Mesenchymal stem cell (in vitro differentiated cells and primary cell): ENCODE measurements at regions not wholly inside any gene's neighbourhood (a gene's known extent, or its start where the extent isn't known, plus 50 kb on each side); places are given as distances from the start of the nearest gene placed in this dataset.

ENCODE experiments used
- DNase-seq: peaks from one replicate; pipeline ENCODE4 v3.0.0-alpha.2; 2013
- H2AFZ ChIP-seq: one replicate; pipeline ENCODE4 v1.6.1; 2013; ENCODE audit warnings: low read depth, mild to moderate bottlenecking, control low read depth, inconsistent platforms, low read length, moderate library complexity
- H2AK5ac ChIP-seq: 2 replicates; pipeline ENCODE4 v1.6.1; 2013; ENCODE audit warnings: low read length, moderate library complexity, mild to moderate bottlenecking, inconsistent platforms; ENCODE audit not compliant: severe bottlenecking
- H2BK120ac ChIP-seq: one replicate; pipeline ENCODE4 v1.6.1; 2013; ENCODE audit warnings: low read depth, mild to moderate bottlenecking, inconsistent platforms, low read length, moderate library complexity
- H2BK12ac ChIP-seq, 2 experiments: one replicate each; pipeline ENCODE4 v1.6.1; 2013; ENCODE audit warnings: inconsistent platforms in 2 of 2, low read length in 2 of 2, mild to moderate bottlenecking in 2 of 2, moderate library complexity in 2 of 2, control low read depth in 1 of 2
- H2BK15ac ChIP-seq: one replicate; pipeline ENCODE4 v1.6.1; 2013; ENCODE audit warnings: mild to moderate bottlenecking, low read depth, inconsistent platforms; ENCODE audit not compliant: poor library complexity, severe bottlenecking
- H2BK5ac ChIP-seq: 2 replicates; pipeline ENCODE4 v1.6.1; 2013; ENCODE audit warnings: low read depth, mild to moderate bottlenecking, low read length, control low read depth, inconsistent platforms; ENCODE audit not compliant: poor library complexity, severe bottlenecking
- H3K14ac ChIP-seq, 2 experiments: one replicate each; pipeline ENCODE4 v1.6.1; 2013; ENCODE audit warnings: inconsistent platforms in 2 of 2, low read length in 2 of 2, control low read depth in 1 of 2, mild to moderate bottlenecking in 1 of 2, moderate library complexity in 1 of 2
- H3K18ac ChIP-seq, 2 experiments: one replicate each; pipeline ENCODE4 v1.6.1; 2013; ENCODE audit warnings: inconsistent platforms in 2 of 2, low read length in 2 of 2, control low read depth in 1 of 2, low read depth in 1 of 2, mild to moderate bottlenecking in 1 of 2
- H3K23ac ChIP-seq, 2 experiments: one replicate each; pipeline ENCODE4 v1.6.1; 2013; ENCODE audit warnings: inconsistent platforms in 2 of 2, low read length in 2 of 2, mild to moderate bottlenecking in 2 of 2, moderate library complexity in 2 of 2, control low read depth in 1 of 2
- H3K27ac ChIP-seq: 2 replicates; pipeline ENCODE4 v1.5.1; 2013; ENCODE audit warnings: mild to moderate bottlenecking, moderate library complexity, low read length, control low read depth, inconsistent platforms; ENCODE audit not compliant: poor library complexity, severe bottlenecking
- H3K27me3 ChIP-seq, 2 experiments: 2 replicates each; pipeline versions ENCODE4 v1.6.1 to v1.7.0; 2013; ENCODE audit warnings: low read length in 2 of 2, mild to moderate bottlenecking in 2 of 2, moderate library complexity in 2 of 2, control low read depth in 1 of 2, inconsistent platforms in 1 of 2; ENCODE audit not compliant: control insufficient read depth in 1 of 2, insufficient read depth in 1 of 2
- H3K36me3 ChIP-seq, 2 experiments: 2 replicates each; pipeline versions ENCODE4 v1.6.1 to v1.7.0; 2013; ENCODE audit warnings: low read length in 2 of 2, control low read depth in 1 of 2, inconsistent platforms in 1 of 2, low read depth in 1 of 2, mild to moderate bottlenecking in 1 of 2; ENCODE audit not compliant: insufficient read depth in 2 of 2, control insufficient read depth in 1 of 2
- H3K4ac ChIP-seq, 2 experiments: one replicate each; pipeline ENCODE4 v1.6.1; 2013; ENCODE audit warnings: inconsistent platforms in 2 of 2, low read length in 2 of 2, mild to moderate bottlenecking in 2 of 2, moderate library complexity in 2 of 2, control low read depth in 1 of 2, low read depth in 1 of 2
- H3K4me1 ChIP-seq: 2 replicates; pipeline ENCODE4 v1.6.1; 2013; ENCODE audit warnings: low read depth, low read length, control low read depth; ENCODE audit not compliant: control insufficient read depth, insufficient read depth
- H3K4me2 ChIP-seq: 2 replicates; pipeline ENCODE4 v1.6.1; 2013; ENCODE audit warnings: low read length, mild to moderate bottlenecking, inconsistent platforms; ENCODE audit not compliant: poor library complexity, severe bottlenecking
- H3K4me3 ChIP-seq, 2 experiments: 2 replicates each; pipeline versions ENCODE4 v1.5.1 to v1.7.0; 2013; ENCODE audit warnings: low read length in 2 of 2, mild to moderate bottlenecking in 2 of 2, control low read depth in 1 of 2, low read depth in 1 of 2; ENCODE audit not compliant: insufficient read depth in 1 of 2
- H3K79me1 ChIP-seq: replicated peaks from 2 replicates; pipeline ENCODE4 v1.6.1; 2013; ENCODE audit warnings: mild to moderate bottlenecking, control low read depth, low read length, inconsistent platforms; ENCODE audit not compliant: poor library complexity, severe bottlenecking
- H3K9ac ChIP-seq: 2 replicates; pipeline ENCODE4 v1.7.0; 2013; ENCODE audit warnings: mild to moderate bottlenecking, low read length, moderate library complexity
- H3K9me3 ChIP-seq: 2 replicates; pipeline ENCODE4 v1.7.0; 2013; ENCODE audit warnings: mild to moderate bottlenecking, low read length; ENCODE audit not compliant: control insufficient read depth
- H4K8ac ChIP-seq: one replicate; pipeline ENCODE4 v1.6.1; 2013; ENCODE audit warnings: inconsistent platforms, mild to moderate bottlenecking, low read length, moderate library complexity
- H4K91ac ChIP-seq: one replicate; pipeline ENCODE4 v1.6.1; 2013; ENCODE audit warnings: mild to moderate bottlenecking, low read length, inconsistent platforms
- WGBS: methylation state at CpG from one replicate; pipeline ENCODE4 v1.1.7; 2013; ENCODE audit warnings: mixed read lengths; 5-methylcytosine and 5-hydroxymethylcytosine counted together

DNA sequence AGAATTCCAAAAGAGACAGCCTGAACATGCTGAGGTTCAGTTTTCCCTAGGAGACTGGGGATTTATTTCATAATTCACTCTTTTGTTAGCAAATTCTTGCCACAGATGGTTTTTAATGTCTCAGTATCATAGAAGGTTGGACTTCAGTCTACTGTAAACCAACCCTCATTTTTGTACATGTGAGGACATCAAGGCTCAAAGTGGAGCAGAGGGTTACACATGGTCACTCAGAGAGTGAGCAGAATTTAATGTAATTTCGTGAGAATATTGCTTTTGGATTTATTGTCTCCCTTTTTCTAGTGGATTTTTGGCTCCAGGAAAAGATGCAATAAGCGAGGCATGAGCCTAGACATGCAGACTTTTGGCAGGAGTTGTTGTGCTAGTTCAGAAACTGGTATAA lies 210.8 kb upstream of the JUN start:
- Histone ChIP-seq H3K18ac (no peak overlapping the region), H2BK120ac (no peak overlapping the region), H2BK12ac (no peak overlapping the region), H3K36me3 (no peaks in the 10 kb centered on the region), H2BK15ac (no peak overlapping the region), H3K79me1 (no peaks in the 10 kb centered on the region), H3K9ac (no peak overlapping the region), H3K14ac (no peak overlapping the region), H3K4ac (no peak overlapping the region), H2AFZ (no peak overlapping the region), H3K4me3 (no peak overlapping the region), H3K4me1 (no peaks in the 10 kb centered on the region), H3K9me3 (no peaks in the 10 kb centered on the region), H2BK5ac (no peak overlapping the region), H4K8ac (no peak overlapping the region), H3K27ac (no peak overlapping the region), H3K4me2 (no peak overlapping the region), H3K23ac (no peak overlapping the region), H2AK5ac (no peak overlapping the region), H4K91ac (no peak overlapping the region), H3K27me3 (no peaks in the 10 kb centered on the region)
- DNase-seq = no peak
- WGBS = 84% methylated on average over 2 of the region's 2 CpGs

GRCh38 chr1:58996341-58997059 lies 212.7 kb upstream of the JUN start:
- H3K14ac ChIP-seq = no peak overlapping the region
- H3K79me1 ChIP-seq = no peaks in the 10 kb centered on the region
- no peak overlapping the region for H3K23ac ChIP-seq
- H3K4ac ChIP-seq = no peak overlapping the region
- no peak overlapping the region for H2AK5ac ChIP-seq
- no peak overlapping the region for H3K4me3 ChIP-seq
- peaks cover 4% of the 10 kb centered on the region for H3K4me1 ChIP-seq
- H3K18ac ChIP-seq = no peak overlapping the region
- no peak overlapping the region for H2AFZ ChIP-seq
- H3K4me2 ChIP-seq = no peak overlapping the region
- no peak overlapping the region for H2BK12ac ChIP-seq
- H4K91ac ChIP-seq = no peak overlapping the region
- H2BK5ac ChIP-seq = no peak overlapping the region
- no peaks in the 10 kb centered on the region for H3K27me3 ChIP-seq
- no peak overlapping the region for H3K27ac ChIP-seq
- H3K9me3 ChIP-seq = no peaks in the 10 kb centered on the region
- no peaks in the 10 kb centered on the region for H3K36me3 ChIP-seq
- H2BK120ac ChIP-seq = no peak overlapping the region
- no peak for DNase-seq
- no peak overlapping the region for H3K9ac ChIP-seq
- no CpG with 5 or more reads among the region's 2 CpGs for WGBS
- no peak overlapping the region for H4K8ac ChIP-seq
- no peak overlapping the region for H2BK15ac ChIP-seq

GRCh38 chr1:58997060-58997411 lies 213.2 kb upstream of the JUN start:
- H3K23ac ChIP-seq = no peak overlapping the region
- H4K8ac ChIP-seq = no peak overlapping the region
- H3K4ac ChIP-seq = no peak overlapping the region
- no peak overlapping the region for H3K4me3 ChIP-seq
- no peak overlapping the region for H2BK15ac ChIP-seq
- no peak overlapping the region for H2BK12ac ChIP-seq
- WGBS = 92% methylated on average over 1 of the region's 1 CpG
- no peaks in the 10 kb centered on the region for H3K79me1 ChIP-seq
- H2AFZ ChIP-seq = no peak overlapping the region
- no peaks in the 10 kb centered on the region for H3K36me3 ChIP-seq
- no peaks in the 10 kb centered on the region for H3K27me3 ChIP-seq
- no peak for DNase-seq
- no peak overlapping the region for H3K18ac ChIP-seq
- H4K91ac ChIP-seq = no peak overlapping the region
- no peak overlapping the region for H3K14ac ChIP-seq
- no peak overlapping the region for H3K27ac ChIP-seq
- H3K4me1 ChIP-seq = peaks cover 4% of the 10 kb centered on the region
- H3K9ac ChIP-seq = no peak overlapping the region
- H3K4me2 ChIP-seq = no peak overlapping the region
- H2BK5ac ChIP-seq = no peak overlapping the region
- H3K9me3 ChIP-seq = no peaks in the 10 kb centered on the region
- H2AK5ac ChIP-seq = peak overlapping the region; percentile 36
- H2BK120ac ChIP-seq = no peak overlapping the region

DNA sequence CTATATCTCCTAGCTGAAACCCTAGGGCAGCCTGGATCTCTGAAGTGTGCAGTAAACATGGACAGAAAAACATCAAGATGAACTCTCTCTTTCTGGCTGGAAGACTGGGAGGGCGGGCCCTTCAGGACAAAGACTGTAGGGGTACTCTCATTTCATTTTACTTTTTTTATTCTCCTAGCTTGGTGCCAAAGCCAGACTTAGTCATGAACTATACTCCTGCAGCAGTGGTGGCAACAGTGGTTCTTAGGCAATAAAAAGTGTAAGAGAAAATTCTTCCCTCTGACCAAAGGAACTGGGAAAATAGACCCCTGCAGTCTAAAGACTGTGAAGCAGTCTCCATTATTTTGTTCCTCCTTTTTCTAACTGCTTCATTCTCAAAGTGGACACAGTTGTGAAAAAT lies 213.8 kb upstream of the JUN start:
- no peaks in the 10 kb centered on the region for H3K79me1 ChIP-seq
- H3K27me3 ChIP-seq = no peaks in the 10 kb centered on the region
- peaks cover 4% of the 10 kb centered on the region for H3K4me1 ChIP-seq
- no peak overlapping the region for H4K8ac ChIP-seq
- no peak for DNase-seq
- WGBS = 100% methylated on average over 1 of the region's 1 CpG
- H2BK15ac ChIP-seq = peak overlapping the region; percentile 33
- no peak overlapping the region for H4K91ac ChIP-seq
- H3K9me3 ChIP-seq = no peaks in the 10 kb centered on the region
- H2AFZ ChIP-seq = no peak overlapping the region
- H2BK5ac ChIP-seq = no peak overlapping the region
- no peak overlapping the region for H2BK12ac ChIP-seq
- H3K4me2 ChIP-seq = no peak overlapping the region
- no peak overlapping the region for H3K14ac ChIP-seq
- no peak overlapping the region for H3K4ac ChIP-seq
- H3K18ac ChIP-seq = no peak overlapping the region
- H3K36me3 ChIP-seq = no peaks in the 10 kb centered on the region
- H3K27ac ChIP-seq = no peak overlapping the region
- H2AK5ac ChIP-seq = no peak overlapping the region
- H2BK120ac ChIP-seq = no peak overlapping the region
- H3K9ac ChIP-seq = peak overlapping the region; percentile 30
- no peak overlapping the region for H3K23ac ChIP-seq
- no peak overlapping the region for H3K4me3 ChIP-seq
